ENCODE measurements at regions not wholly inside any gene's neighbourhood (a gene's known extent, or its start where the extent isn't known, plus 50 kb on each side); places are given as distances from the start of the nearest gene placed in this dataset.

GRCh38 chr7:3195160-3195559, 105.9 kb upstream of the SDK1 start:
- DNase-seq (ENCODE audit: low spot score), result no peak

- DNase-seq (ENCODE audit: low spot score), result no peak
Observed at GRCh38 chr7:3196629-3197400, 104.2 kb upstream of the SDK1 start.

GRCh38 chr7:3197567-3198213, 103.4 kb upstream of the SDK1 start:
- DNase-seq (ENCODE audit: low spot score), result no peak

- no peak for DNase-seq (ENCODE audit: low spot score)
Observed at GRCh38 chr7:3198316-3198715, 102.7 kb upstream of the SDK1 start.

- peak; percentile 15 for DNase-seq (ENCODE audit: low spot score)
Observed at GRCh38 chr7:3200504-3200903, 100.5 kb upstream of the SDK1 start.

GRCh38 chr7:3201306-3201705, 99.7 kb upstream of the SDK1 start:
- DNase-seq (ENCODE audit: low spot score), result no peak

GRCh38 chr7:3201937-3202710, 98.9 kb upstream of the SDK1 start:
- DNase-seq (ENCODE audit: low spot score), result peak; percentile 28

- DNase-seq (ENCODE audit: low spot score), result no peak
Observed at GRCh38 chr7:3204526-3204925, 96.5 kb upstream of the SDK1 start.

GRCh38 chr7:3206101-3206500, 95.0 kb upstream of the SDK1 start:
- DNase-seq (ENCODE audit: low spot score), result no peak

- DNase-seq (ENCODE audit: low spot score), result no peak
Observed at GRCh38 chr7:3206771-3207191, 94.3 kb upstream of the SDK1 start.

GRCh38 chr7:3207387-3207902, 93.6 kb upstream of the SDK1 start:
- no peak for DNase-seq (ENCODE audit: low spot score)

- no peak for DNase-seq (ENCODE audit: low spot score)
Observed at GRCh38 chr7:3210531-3210930, 90.5 kb upstream of the SDK1 start.

GRCh38 chr7:3214090-3214413, 87.0 kb upstream of the SDK1 start:
- no peak for DNase-seq (ENCODE audit: low spot score)

- DNase-seq (ENCODE audit: low spot score), result no peak
Observed at GRCh38 chr7:3215624-3216585, 85.1 kb upstream of the SDK1 start.

- no peak for DNase-seq (ENCODE audit: low spot score)
Observed at GRCh38 chr7:3217166-3217565, 83.9 kb upstream of the SDK1 start.

GRCh38 chr7:3218411-3219225, 82.4 kb upstream of the SDK1 start:
- no peak for DNase-seq (ENCODE audit: low spot score)

- no peak for DNase-seq (ENCODE audit: low spot score)
Observed at GRCh38 chr7:3229904-3230470, 71.1 kb upstream of the SDK1 start.

- no peak for DNase-seq (ENCODE audit: low spot score)
Observed at GRCh38 chr7:3230908-3231307, 70.1 kb upstream of the SDK1 start.

GRCh38 chr7:3232228-3232627, 68.8 kb upstream of the SDK1 start:
- no peak for DNase-seq (ENCODE audit: low spot score)

GRCh38 chr7:3233301-3233700, 67.8 kb upstream of the SDK1 start:
- no peak for DNase-seq (ENCODE audit: low spot score)
